OCI-LY7 (cell line): ENCODE measurements at regions not wholly inside any gene's neighbourhood (a gene's known extent, or its start where the extent isn't known, plus 50 kb on each side); places are given as distances from the start of the nearest gene placed in this dataset.

ENCODE experiments used
- BruUV-seq: library from RNA; stranded (reverse); fragments of 400-500 nt; replicated peaks from 2 replicates; lab custom pipeline; 2021; lab: Mats Ljungman, UMichigan
- CTCF ChIA-PET: fragments of 300-600 bp; sonication (Branson Sonifier 250); formaldehyde crosslinking; loops from one replicate; lab custom pipeline; 2022; ENCODE audit warnings: antibody characterized with exemption; ENCODE audit not compliant: unreplicated experiment; lab: Charles Lee
- POLR2A ChIA-PET: fragments of 300-600 bp; sonication (Branson Sonifier 250); formaldehyde crosslinking; loops from one replicate; lab custom pipeline; 2022; ENCODE audit warnings: antibody characterized with exemption; lab: Charles Lee
- DNase-seq: peaks from one replicate; pipeline ENCODE4 v3.0.0-alpha.2; 2015; ENCODE audit warnings: low spot score
- H2AFZ ChIP-seq: fragments of 200-600 bp; sonication (generic), shearing (Covaris generic); 2 replicates; pipeline ENCODE4 v1.6.1; 2014; ENCODE audit warnings: mild to moderate bottlenecking, antibody characterized with exemption, low read length, moderate library complexity
- H3K27ac ChIP-seq: fragments of 200-600 bp; sonication (generic); 2 replicates; pipeline ENCODE4 v1.5.1; 2014; ENCODE audit warnings: mixed run types, low read depth, mild to moderate bottlenecking, moderate library complexity, low read length, inconsistent platforms; ENCODE audit not compliant: poor library complexity, severe bottlenecking
- H3K36me3 ChIP-seq: fragments of 200-600 bp; sonication (generic); 2 replicates; pipeline ENCODE4 v1.6.1; 2014; ENCODE audit warnings: mild to moderate bottlenecking, antibody characterized with exemption, low read length, moderate library complexity, mixed read lengths; ENCODE audit not compliant: insufficient read depth
- H3K4me1 ChIP-seq: fragments of 200-600 bp; sonication (generic); 2 replicates; pipeline ENCODE4 v1.5.1; 2014; ENCODE audit warnings: mild to moderate bottlenecking, low read length; ENCODE audit not compliant: insufficient read depth, poor library complexity, severe bottlenecking
- H3K4me2 ChIP-seq: fragments of 200-600 bp; sonication (generic); 2 replicates; pipeline ENCODE4 v1.6.1; 2014; ENCODE audit warnings: mild to moderate bottlenecking, low read length
- H3K4me3 ChIP-seq: fragments of 200-600 bp; sonication (generic); 2 replicates; pipeline ENCODE4 v1.5.1; 2014; ENCODE audit warnings: mild to moderate bottlenecking, low read depth, low read length; ENCODE audit not compliant: poor library complexity, severe bottlenecking
- H3K79me2 ChIP-seq: fragments of 200-600 bp; sonication (generic); 2 replicates; pipeline ENCODE4 v1.6.1; 2016; ENCODE audit warnings: low read depth, mild to moderate bottlenecking, low read length, moderate library complexity, mixed read lengths; ENCODE audit not compliant: insufficient read depth
- H3K9me2 ChIP-seq: fragments of 200-600 bp; sonication (generic); 2 replicates; pipeline ENCODE4 v1.6.1; 2016; ENCODE audit warnings: mild to moderate bottlenecking, low read length, mixed read lengths; ENCODE audit not compliant: insufficient read depth
- H3K9me3 ChIP-seq: fragments of 200-600 bp; sonication (generic); 2 replicates; pipeline ENCODE4 v1.6.1; 2014; ENCODE audit warnings: mild to moderate bottlenecking, mixed run types, low read length, mixed read lengths
- H4K20me1 ChIP-seq: fragments of 200-600 bp; sonication (generic); 2 replicates; pipeline ENCODE4 v1.6.1; 2014; ENCODE audit warnings: mild to moderate bottlenecking, antibody characterized with exemption, low read length, moderate library complexity, mixed read lengths; ENCODE audit not compliant: insufficient read depth
- EZH2phosphoT487 ChIP-seq: fragments of 200-600 bp; sonication (generic); IDR thresholded peaks from 2 replicates; pipeline ENCODE4 v1.6.1; 2018; ENCODE audit warnings: low read depth, borderline replicate concordance, mild to moderate bottlenecking, mixed run types, antibody characterized with exemption, low read length, moderate library complexity, mixed read lengths
- intact Hi-C: fragments of 100-400 bp; cut with micrococcal nuclease; formaldehyde crosslinking; loops from one replicate; pipeline ENCODE4 v1.10.0; 2022; ENCODE audit not compliant: unreplicated experiment
- TF ChIP-seq, protein P1 (sequence below): fragments of 200-600 bp; sonication (generic); conservative IDR thresholded peaks from 2 replicates; pipeline ENCODE4 v1.5.1; 2014; ENCODE audit warnings: mild to moderate bottlenecking, antibody characterized with exemption, low read length, moderate library complexity, mixed read lengths

DNA sequence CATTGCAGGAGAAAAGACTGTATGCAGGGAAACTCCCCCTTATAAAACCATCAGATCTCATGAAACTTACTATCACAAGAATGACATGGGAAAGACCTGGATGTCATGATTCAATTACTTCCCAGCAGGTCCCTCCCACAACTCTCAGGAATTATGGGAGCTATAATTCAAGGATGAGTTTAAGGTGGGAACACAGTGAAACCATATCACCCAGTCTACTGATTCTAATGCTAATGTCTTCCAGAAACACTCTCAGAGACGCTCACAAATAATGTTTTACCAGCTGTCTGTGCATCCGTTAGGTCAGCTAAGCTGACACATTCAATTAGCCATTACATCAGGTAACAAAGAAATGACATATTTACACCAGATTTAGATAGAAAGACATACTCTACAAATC, 637.9 kb downstream of the NLGN4Y start:
- Histone ChIP-seq H2AFZ (no peak overlapping the region), H3K9me2 (no peaks in the 10 kb centered on the region), H3K4me2 (no peak overlapping the region), H3K4me1 (no peaks in the 10 kb centered on the region), H4K20me1 (no peaks in the 10 kb centered on the region), H3K27ac (no peak overlapping the region), H3K9me3 (no peaks in the 10 kb centered on the region), H3K36me3 (no peaks in the 10 kb centered on the region), H3K79me2 (no peaks in the 10 kb centered on the region), H3K4me3 (no peak overlapping the region)
- TF ChIP-seq, protein P1, sequence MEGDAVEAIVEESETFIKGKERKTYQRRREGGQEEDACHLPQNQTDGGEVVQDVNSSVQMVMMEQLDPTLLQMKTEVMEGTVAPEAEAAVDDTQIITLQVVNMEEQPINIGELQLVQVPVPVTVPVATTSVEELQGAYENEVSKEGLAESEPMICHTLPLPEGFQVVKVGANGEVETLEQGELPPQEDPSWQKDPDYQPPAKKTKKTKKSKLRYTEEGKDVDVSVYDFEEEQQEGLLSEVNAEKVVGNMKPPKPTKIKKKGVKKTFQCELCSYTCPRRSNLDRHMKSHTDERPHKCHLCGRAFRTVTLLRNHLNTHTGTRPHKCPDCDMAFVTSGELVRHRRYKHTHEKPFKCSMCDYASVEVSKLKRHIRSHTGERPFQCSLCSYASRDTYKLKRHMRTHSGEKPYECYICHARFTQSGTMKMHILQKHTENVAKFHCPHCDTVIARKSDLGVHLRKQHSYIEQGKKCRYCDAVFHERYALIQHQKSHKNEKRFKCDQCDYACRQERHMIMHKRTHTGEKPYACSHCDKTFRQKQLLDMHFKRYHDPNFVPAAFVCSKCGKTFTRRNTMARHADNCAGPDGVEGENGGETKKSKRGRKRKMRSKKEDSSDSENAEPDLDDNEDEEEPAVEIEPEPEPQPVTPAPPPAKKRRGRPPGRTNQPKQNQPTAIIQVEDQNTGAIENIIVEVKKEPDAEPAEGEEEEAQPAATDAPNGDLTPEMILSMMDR = no peak
- no peak for TF ChIP-seq EZH2phosphoT487
- intact Hi-C loops = no loop called here
- DNase-seq = no peak
- no TSS peak for BruUV-seq
- ChIA-PET CTCF (no interaction called here), POLR2A (no interaction called here)

DNA sequence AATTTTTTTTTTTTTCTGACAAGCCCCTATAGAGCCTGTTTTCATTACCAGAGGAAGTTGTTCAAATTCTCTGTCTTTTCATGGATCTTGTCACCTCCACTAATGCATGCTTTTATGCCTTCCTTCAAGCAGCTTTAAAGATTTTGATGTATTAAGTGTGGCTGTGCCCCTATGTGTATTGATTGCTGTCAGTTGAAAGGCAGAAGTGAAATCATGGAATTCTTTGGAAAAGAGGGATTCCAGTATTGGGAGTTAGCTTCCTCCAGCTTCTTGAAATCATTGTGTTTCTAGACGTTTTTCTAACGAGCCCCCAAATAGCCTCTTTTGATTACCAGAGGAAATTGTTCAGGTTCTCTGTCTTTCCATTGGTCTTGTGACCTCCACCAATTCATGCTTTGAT, 655.6 kb downstream of the NLGN4Y start:
- H3K4me2 ChIP-seq = no peak overlapping the region
- H3K36me3 ChIP-seq = no peaks in the 10 kb centered on the region
- no peaks in the 10 kb centered on the region for H3K4me1 ChIP-seq
- DNase-seq = no peak
- H3K27ac ChIP-seq = no peak overlapping the region
- no peak overlapping the region for H3K4me3 ChIP-seq
- H3K9me3 ChIP-seq = no peaks in the 10 kb centered on the region
- TF ChIP-seq, protein P1 = no peak
- no peak for TF ChIP-seq EZH2phosphoT487
- ChIA-PET POLR2A (no interaction called here), CTCF (no interaction called here)
- no peak overlapping the region for H2AFZ ChIP-seq
- intact Hi-C loops = no loop called here
- no TSS peak for BruUV-seq
- no peaks in the 10 kb centered on the region for H4K20me1 ChIP-seq
- H3K79me2 ChIP-seq = no peaks in the 10 kb centered on the region
- H3K9me2 ChIP-seq = no peaks in the 10 kb centered on the region

DNA sequence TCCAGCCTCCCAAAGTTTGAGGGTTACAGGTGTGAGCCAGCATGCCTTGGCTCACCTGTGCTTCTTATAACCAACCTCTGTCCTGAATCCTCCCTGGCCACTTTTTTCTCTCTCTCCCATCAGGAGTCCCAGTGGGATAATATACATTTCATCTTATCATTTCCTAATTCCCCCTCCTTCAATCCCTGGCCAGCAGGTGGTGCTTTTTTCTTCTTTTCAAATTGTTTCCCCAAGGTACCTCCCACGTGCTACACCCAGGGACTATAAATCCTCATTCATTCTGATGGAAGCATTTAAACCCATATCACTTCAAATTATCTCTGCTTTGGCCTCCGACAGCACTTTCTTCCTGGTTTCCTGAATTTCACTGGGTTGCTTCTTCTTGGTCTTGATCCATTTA, 704.7 kb downstream of the NLGN4Y start:
- no peak overlapping the region for H3K27ac ChIP-seq
- H3K4me1 ChIP-seq = no peaks in the 10 kb centered on the region
- CTCF ChIA-PET = no interaction called here
- no peak for TF ChIP-seq EZH2phosphoT487
- TF ChIP-seq, protein P1 = peak; percentile 61
- no peak overlapping the region for H3K4me3 ChIP-seq
- no peak overlapping the region for H2AFZ ChIP-seq
- H3K9me2 ChIP-seq = no peaks in the 10 kb centered on the region
- no peaks in the 10 kb centered on the region for H3K79me2 ChIP-seq
- peak; percentile 23 for DNase-seq
- H3K9me3 ChIP-seq = no peaks in the 10 kb centered on the region
- no peaks in the 10 kb centered on the region for H4K20me1 ChIP-seq
- BruUV-seq = no TSS peak
- H3K36me3 ChIP-seq = no peaks in the 10 kb centered on the region
- POLR2A ChIA-PET = no interaction called here
- intact Hi-C loops = no loop called here
- no peak overlapping the region for H3K4me2 ChIP-seq
